ENCODE measurements at regions not wholly inside any gene's neighbourhood (a gene's known extent, or its start where the extent isn't known, plus 50 kb on each side); places are given as distances from the start of the nearest gene placed in this dataset.

DNA sequence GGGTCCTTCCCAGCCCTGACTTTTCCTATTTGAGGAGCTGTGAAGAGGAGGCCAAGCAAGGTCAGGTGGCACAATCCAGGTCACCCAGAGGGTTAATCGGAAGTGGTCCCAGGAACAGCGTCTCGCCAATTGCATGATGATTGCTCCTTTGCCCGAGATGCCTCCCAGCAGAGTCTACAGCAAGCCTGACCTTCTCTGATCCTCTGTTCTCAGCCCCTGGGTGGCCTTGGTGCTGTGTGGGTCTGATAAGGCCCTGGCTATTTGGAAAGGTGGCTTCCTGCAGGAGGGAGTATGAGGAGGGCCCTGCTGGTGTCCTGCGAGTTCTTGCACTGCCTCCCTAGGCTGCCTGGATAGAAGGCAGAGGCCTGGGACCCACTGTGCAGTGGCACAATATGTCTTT, 116.2 kb downstream of the FOXD2 start:
- no peak for DNase-seq (ENCODE audit: low spot score)

DNA sequence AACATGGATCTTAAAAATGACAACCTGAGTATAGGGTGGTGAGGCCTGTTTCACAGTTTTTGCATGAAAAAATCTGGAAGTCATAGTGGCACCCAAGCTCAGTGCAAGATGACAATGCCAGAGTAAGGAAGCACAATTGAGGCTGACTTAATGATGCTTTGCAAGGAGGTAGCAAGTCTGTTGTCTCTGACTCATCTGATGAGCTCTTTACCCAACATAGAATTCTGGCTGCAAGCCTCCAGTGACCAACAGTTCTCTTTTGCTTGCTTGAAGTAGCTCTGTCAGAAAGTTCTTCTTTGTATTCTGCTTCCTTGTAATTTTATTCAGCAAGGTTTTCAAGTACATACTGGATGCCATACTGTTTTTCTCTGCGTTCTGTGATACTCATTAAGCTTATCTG, 117.1 kb downstream of the FOXD2 start:
- DNase-seq (ENCODE audit: low spot score) = no peak

DNA sequence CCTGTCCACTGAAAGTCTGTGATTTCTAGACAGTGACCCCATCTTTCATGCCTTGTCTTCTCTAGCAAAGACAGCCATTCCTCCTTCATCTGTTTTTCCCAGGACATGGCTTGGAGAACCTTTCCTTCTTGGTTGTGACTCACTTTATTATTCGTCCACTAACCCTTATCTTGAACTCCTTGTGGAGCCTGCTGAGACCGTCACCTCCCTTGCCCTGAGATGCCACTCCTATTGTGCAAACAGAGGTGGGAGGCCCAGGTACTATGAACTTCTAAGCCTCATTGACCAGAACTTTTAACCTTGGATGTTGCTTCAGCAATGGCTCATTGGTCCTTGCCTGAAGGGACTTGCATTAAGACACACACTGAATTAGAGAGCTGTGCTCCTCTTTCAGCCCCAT, 117.5 kb downstream of the FOXD2 start:
- DNase-seq (ENCODE audit: low spot score) = no peak

DNA sequence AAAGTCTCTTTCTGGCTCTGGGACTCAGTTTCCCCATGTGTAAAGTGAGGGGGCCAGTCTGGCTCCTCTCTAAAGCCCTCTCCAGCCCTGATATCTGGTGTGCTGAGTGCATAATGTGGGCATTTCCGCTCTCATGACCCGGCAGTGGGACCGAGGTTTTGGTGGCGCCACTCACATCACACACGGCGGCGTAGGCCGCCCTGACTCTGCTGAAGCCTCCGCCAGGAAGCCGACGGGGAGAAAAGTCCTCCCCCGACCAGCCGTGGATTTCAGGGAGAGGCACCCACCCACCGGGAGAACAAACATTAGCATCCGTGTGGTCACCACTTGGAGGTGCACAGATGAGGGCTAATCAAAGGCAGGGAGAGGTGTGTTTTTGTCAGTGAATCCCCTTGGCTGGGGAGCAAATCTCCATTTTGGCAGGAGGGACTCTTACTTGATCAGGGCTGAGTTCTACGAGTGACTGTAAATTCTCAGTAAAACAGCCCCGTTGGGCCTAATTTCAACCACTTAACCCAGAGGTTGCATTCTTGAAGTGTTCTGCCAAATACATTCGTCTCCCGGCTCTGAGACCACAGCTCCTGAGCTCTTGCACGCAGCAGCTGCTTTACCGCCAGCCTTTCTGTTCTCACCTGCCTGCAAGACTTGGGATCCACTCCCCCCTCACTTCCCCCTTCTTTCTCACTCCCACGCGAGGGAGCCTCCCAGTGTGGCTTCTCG, 118.2 kb downstream of the FOXD2 start:
- DNase-seq (ENCODE audit: low spot score) = no peak

DNA sequence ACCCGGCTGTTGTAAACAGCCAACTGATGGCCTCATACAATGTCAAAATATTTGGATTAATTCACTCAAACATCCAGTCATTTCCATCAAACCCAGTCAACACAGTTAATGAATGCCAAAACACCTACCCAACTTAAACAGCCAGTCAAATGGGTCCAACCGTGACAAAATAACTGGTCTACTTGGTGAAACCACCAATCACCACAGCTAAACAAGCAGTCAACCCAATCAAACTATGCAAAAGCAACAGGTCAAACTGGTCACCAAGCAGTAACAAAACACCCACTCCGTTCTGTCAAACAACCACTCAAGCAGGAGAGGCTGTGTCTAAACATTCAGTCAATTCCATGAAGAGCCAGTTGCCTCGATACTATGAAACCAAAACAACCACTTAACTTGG, 119.2 kb downstream of the FOXD2 start:
- DNase-seq (ENCODE audit: low spot score) = no peak

DNA sequence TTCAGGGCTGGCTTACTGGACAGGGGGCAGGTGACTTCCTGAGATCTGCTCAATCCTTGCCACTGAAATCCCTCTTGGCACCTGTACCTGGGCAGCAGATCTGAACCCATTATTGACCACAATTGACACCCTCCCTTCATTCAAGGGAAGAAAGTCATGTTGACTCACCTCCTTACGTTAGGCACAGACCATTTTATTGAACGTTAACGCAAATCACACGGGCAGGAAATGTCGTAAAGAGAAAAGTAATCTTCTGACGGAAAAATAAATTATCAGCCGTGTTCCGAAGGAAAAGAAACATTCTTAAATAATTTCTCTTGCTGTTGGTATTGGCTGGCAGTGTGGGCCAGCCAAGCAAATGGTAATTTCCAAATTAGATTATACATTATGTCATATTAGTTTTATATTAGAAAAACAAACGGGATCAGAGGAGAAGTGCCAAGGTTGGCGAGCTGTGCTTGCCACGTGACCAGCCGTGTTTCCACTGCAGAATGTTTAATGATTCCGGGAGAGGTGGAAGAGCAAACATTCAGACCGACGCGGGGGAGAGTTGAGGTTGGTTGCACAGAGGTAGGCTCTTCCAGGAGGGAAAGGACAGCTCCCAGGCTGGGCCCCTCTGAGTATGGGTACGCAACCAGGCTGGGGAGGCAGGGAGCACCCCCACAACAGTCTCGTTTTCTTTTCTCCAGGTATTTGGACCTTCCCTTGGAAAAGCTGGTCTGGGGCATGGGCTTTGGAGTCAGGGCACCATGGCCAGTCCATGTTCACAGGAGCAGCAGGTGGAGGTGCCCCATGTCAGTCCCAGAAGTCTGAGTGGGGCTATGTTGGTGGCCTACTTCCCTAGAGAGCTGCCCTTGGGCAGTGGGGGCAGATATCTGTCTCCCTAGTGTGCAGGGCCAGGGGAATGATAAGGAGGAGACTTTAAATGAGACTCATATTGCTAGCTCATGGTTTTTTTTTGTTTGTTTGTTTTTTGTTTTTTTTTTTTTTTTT, 121.1 kb downstream of the FOXD2 start:
- no peak for DNase-seq (ENCODE audit: low spot score)

DNA sequence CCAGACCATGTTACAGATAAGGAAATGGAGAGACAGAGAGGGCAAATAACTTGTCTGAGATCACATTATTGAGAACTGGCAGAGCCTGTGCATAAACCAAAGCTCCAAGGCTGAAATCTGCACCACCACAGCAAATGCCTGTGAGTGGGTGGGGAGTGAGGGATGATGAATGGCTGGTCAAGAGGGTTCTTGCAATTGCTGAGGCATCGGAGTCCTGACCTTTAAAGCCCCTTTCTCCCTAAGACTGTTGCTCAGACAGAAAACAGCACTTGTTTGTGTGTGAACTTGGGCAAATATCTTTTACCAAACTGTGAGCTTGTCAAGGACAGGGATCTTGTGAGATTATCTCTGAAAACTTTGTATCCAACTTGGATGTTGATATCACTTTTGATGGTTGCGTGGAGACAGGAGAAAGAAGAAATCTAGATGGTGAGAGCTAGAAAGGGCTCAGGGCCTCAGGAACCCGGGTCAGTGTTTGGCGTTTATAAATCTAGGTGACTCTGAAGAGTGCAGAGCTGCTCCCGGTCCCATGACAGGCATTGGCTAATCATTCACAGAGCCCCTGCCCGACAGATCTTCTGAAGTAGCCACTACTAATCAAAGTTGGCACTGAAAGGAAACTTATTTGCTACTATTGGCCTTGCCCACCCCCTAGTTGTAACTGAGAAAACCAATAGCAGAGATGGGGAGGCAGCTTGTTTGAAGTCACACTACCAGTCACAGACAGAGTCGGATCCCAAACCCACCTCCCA, 122.3 kb downstream of the FOXD2 start:
- no peak for DNase-seq (ENCODE audit: low spot score)

DNA sequence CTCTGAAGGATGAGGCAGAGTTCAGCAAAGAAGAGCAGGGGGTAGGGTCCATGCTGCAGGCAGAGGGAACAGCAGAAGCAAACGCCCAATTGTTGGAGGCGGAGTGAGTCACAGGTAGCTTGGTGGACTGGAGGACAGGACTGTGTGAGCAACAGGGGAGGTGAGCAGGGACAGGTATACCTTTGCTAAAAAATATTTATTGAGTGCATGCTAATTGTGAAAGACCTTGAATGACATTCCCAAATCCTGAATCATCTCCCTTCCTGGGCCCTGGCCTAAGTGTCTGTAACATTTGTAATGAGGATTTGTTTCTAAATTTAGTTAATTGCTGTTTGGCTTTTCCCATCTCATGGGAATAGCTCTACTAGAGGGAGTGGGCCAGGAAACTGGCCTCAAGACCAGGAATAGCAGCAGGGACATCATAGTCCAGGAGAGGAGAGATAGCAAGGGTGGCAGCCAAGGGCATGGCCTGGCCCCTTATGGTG, 123.7 kb downstream of the FOXD2 start:
- no peak for DNase-seq (ENCODE audit: low spot score)

DNA sequence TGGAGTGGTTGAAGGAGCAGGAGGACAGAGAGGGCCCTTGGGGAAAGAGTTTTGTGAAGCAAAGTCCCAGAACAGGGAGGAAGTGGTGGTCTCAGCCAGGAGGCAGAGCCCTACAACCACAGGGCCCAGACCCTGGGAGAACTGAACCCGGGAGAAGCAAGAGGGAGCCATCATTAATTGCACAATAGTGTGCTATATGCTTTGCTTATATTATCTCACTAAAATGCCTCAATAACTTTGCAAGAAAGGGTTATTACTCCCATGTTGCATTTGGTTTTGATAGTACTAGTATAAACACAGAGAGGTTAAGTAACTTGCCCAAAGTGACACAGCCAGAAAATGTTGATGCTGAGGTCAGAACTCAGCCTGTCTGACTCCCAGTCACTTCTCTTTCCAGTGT, 124.3 kb downstream of the FOXD2 start:
- DNase-seq (ENCODE audit: low spot score) = no peak

DNA sequence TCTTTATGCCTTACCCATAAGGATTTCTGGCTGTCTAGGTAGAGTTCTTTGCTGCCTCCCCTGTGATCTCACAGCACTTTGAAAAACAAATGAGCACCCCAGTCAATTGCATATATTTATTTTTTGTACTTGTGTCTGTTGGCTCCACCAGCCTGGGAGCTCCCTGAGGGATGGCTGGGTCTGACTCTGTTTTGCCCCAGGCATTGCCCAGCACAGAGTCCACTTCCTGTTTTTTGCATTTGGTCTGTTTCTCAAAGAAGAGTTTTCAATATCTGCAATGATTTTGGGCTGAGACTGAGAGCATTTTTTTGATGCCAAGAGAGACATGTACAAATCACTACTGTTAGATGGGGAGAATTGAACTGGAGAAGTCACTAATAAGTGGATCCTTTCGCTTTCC, 125.0 kb downstream of the FOXD2 start:
- DNase-seq (ENCODE audit: low spot score) = no peak

DNA sequence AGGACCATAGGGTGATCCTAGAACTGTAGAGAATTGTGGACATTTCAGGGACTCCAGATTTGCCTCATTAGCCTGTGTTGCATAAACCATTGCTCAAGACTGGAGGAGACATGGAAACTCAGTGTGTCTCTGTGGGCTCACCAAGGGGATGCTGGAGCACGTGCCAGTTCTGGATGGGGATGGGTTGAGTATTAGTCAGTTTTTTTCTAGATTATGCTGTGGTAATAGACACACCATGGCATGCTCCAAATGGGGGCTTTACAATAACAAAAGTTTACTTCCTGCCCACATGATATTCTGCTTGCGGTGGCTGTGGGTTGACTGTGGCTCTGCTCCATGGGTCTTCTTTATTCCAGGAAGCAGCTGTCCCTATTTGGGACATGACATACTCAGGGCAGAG, 125.4 kb downstream of the FOXD2 start:
- DNase-seq (ENCODE audit: low spot score) = no peak

DNA sequence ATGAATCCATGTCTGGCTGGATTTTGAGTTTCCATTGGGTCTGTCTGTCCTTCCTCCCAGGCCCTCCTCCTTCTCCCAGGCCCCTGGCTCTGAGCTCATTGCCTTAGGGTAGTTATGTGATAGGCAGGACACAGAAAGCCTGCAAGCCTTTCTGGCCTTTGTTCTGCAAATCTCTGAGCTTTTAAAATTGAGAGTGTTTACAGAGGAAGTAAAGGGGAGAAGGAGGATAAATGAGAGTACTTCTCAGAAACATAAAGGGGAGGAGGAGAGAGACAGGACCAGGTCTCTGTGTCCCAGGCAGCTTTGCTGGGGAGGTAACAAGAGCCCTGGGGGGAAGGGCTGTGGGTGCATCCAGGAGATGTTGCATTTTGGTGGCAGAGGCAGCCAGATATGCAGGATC, 126.7 kb downstream of the FOXD2 start:
- no peak for DNase-seq (ENCODE audit: low spot score)

DNA sequence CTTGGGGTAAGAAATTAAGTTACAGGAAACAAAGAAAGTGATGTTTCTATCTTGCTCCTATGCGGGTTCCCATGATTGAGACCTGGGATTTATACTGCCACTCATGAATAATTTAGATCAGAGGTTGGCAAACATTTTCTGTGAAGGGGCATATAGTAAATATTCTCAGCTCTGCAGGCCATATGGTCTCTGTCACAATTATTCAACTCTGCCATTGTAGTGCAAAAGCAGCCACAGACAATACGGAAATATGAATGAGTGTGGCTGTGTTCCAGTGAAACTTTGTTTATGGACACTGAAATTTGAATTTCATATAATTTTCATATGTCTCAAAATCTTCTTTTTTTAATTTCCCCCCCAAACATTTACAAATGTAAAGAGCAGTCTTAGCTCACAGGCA, 127.2 kb downstream of the FOXD2 start:
- DNase-seq (ENCODE audit: low spot score) = no peak

DNA sequence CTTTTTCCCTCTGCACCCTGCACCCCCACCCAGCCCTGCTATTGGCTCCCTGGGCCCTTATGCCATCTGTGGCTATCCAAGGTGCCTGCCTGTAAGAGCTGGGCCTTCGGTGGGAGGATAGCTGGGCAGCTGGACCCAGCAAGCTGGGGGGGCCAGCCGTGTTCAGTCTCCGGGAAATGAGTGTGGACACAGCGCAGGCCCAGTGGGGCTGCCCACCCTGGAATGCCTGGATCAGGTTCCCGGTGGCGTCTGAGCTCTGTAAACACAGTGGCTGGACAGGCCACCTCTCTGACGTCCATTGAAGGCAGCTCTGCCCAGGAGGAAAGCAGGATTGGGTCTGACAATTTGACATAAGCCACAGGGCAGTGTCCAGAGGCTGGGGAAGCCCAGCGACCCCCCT, 127.8 kb downstream of the FOXD2 start:
- no peak for DNase-seq (ENCODE audit: low spot score)

DNA sequence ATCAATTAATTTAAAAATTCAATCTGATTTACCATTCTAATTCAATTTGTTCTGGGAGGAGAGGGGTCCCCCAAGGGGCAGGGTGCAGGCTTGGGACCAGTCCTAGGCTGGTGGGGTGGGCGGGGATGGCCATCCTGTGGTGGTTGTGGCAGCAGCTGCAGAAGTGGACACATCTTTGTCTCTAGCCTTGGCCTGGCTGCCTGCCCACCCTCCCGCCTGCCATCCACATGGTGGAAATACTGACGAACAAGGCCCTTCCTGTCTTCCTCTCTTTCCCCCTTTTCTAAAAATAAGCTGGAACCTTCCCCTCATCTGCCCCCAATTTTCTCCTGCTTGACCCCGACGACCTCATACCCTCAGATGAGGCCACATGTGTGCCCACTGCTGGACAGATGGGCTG, 130.9 kb downstream of the FOXD2 start:
- DNase-seq (ENCODE audit: low spot score) = no peak

DNA sequence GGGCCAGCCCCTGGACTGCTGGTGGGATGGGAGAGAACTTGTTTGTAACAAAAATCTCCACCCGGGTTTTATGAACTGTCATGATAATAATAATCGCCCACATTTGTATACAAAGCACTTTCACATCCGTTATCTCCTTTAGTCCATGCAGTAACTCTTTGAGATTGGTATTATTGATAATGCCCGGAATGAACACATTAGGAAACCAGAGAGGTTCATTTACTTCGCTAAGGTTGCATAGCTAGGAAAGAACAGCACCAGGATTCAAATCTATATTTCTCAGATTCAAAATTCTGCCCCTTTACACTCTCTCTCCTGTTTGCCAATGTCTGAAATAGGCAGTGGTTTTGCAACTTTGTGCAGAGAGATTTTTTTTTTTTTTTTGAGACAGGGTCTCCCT, 131.4 kb downstream of the FOXD2 start:
- no peak for DNase-seq (ENCODE audit: low spot score)

DNA sequence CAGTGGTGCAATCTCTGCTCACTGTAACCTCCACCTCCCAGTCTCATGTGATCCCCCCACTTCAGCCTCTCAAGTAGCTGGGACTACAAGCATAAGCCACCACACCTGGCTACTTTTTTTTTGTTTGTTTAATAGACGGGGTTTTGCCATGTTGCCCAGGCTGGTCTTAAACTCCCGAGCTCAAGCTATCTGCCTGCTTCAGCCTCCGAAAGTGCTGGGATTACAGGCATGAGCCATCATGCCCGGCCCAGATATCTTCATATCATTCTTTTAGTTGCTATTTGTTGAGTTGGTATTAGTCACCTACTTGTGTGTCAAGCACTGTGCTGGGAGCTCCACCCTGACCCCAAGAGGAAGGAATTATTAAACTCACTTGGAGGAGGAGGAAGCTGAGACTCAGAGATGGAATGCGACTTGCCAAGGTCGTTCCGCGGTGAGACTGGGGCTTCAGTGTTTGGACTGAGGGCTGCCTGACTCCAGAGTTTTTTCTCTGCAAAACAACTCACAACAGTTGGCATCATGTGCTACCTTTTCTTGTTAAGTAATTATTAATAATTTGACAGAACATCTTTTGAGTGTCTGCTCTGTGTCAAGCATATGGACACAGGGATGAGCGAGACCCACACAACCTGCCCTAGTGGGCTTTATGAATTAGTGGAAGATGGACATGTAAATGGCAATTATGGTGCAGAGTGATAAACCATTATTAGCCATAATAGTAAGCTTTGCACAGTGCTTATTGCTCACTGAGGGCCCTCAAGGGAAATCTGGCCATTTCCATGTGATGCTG, 132.0 kb downstream of the FOXD2 start:
- DNase-seq (ENCODE audit: low spot score) = no peak

DNA sequence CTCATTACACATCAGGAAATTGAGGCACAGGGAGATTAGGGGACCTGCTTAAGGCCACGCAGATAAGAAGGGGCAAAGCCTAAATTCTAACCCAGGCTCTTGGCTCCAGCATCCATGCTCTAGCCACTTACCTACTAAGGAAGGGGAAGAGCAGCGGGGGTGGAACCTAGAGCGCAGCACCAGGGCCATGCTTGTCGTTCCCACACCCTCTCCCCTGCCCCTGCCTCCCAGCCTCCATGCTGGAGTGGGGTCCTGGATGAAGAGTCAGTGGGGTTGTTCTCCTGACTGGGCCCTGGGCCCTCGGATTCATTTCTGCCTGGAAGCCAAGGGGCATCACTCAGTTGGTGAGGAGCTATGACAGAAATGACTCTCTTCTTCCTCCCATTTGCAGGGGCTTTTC, 133.3 kb downstream of the FOXD2 start:
- DNase-seq (ENCODE audit: low spot score) = no peak

DNA sequence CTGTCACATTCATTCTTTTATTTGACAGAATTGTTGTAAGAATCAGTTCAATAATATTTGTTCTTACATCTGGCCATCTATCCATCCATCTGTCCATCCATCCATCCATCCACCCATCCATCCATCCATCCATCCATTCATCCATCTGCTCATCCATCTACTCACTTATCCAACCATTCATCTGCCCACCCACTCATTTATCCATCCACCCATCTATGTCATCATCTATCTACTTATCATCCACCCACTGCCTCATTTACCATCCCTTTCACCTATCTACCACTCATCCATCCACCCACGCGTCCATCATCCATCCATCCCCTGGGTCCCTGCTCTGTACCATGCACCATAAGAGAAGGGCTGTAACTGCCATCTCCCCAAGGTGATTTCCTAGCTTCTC, 134.1 kb downstream of the FOXD2 start:
- DNase-seq (ENCODE audit: low spot score) = no peak

DNA sequence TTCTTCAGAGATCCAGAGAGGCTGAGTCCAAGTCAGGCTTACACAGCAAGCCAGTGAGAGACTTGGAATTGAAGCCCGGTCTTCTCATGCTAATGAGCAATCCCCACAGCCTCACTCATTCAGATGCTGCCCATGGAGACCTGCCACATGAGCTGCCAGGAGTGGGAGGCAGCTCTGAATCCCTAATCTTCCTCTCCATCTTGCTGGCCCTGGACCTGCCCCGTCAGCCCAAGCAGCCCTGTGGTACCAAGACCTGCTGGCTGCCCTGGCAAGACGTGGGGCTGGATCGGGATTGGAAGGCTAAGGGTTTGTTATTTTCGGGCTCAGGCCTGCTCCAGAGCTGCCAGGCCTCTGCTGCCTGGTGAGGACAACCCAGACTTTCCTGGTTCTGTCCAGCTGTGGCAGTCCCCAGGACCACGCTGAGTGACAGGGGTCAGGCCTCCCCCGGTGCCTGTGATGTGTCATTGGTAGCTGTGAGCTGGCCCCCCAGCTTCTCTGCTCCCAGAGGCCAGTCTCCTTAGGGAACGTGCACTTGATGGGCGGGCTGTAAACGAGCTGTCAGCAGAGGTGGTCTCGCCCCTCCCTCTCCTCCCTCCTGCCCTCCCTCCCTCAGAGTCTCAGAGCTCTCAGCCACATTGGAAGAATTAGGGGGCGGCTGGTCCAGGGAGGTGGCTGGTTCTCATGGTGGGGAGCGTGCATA, 135.0 kb downstream of the FOXD2 start:
- DNase-seq (ENCODE audit: low spot score) = no peak

Data from hematopoietic multipotent progenitor cell treated with erythropoietin and hydrocortisone succinate and interleukin-3 and kit ligand, for 15 days (in vitro differentiated cells).